HG03565 (cell line): ENCODE measurements at regions not wholly inside any gene's neighbourhood (a gene's known extent, or its start where the extent isn't known, plus 50 kb on each side); places are given as distances from the start of the nearest gene placed in this dataset.
A peak's percentile ranks its signal among the peaks of the same experiment; 100 is the strongest.

ENCODE experiments used
- ATAC-seq: cut with Tn5 transposase; IDR thresholded peaks from one replicate; pipeline ENCODE4 v1.9.1; 2021; ENCODE audit warnings: mild to moderate bottlenecking, moderate library complexity; ENCODE audit not compliant: unreplicated experiment

DNA sequence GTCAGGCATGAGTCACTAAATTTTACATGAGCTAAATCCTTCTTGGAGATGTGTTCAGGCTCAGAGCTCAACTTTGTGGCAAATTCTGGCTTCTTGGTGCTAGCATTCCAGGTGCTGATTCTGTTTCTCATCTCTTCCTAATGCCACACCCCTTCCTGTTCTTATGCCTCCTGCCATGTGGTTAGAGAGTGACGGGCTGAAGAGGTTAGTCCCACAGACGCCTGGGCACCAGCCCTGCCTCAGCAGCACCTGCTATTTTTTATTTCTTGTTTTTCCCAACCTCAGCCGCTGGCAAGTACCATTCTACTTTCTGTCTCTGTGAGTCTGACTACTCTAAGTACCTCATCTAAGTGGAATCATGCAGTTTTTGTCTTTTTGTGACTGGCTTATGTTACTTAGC is 329.5 kb downstream of the KCNRG start:
- ATAC-seq, result no peak

DNA sequence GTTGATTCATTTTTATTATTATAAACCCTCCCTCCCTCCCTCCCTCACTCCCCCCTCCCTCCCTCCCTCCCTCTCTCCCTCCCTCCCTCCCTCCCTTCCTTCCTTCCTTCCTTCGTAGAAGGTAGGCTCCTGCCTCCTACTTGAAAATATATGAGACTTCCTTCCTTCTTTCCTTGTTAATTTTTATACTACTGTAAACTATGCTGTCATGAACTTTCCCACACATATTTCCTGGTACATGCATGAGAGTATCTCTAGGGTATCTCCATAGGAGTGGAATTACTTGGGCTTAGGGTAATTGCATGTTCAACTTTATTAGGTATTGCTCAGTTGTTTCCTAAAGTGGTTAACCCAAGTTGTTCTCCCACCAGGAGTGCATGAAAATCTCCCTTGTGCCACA is 330.6 kb downstream of the KCNRG start:
- no peak for ATAC-seq

DNA sequence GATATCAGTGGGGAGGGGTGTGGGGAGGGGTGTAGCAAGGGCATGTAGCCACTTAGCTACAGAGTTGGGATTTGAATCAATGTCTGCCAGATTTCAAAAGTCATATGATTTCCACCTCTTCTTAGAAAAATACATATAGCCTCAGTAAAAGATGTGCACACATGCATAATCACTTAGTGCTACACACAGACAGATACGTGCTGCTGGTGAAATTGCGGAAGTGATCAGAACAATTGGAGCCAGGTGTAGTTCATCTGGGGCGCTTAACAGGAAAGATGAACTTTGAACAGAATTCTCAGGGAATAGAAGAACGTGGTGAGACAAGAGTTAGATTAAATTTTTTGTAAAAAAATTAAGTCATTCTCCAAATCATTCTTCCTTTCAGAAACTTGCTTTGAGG is 333.1 kb downstream of the KCNRG start:
- ATAC-seq, result no peak

DNA sequence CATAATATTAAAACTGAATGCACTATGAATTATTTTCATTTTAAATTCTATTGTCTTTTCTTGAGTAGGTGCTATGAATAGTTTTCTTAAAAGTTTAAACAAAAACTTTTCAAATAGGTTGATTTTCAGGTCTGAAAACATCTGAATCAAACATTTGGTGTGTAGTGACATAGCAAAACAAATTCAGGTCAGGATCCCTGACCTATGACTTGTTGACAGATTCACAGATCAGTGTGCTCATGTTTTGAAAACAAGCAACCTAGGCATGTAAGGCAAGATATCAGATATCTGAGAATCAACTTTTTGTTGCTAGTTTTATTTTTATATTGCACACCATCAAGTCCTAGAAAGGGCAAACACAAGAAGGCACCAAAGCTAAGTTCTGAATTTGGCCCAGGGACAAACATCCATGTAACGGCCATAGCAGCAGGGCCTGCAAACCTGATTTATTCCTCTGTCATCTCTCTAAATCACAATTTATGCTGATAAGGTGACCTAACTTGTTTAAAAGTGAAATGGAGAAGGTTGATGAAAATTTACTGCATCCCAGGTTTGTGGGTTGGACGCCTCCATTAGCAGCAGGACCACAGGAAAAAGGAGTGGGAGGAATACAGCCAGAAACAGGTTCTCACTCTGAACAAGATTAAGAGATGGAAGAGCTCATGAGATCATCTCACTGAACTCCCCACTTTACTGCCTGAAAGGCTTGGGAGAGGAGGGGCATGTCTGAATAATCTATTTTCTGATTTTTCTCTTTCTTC is 337.7 kb downstream of the KCNRG start:
- no peak for ATAC-seq

DNA sequence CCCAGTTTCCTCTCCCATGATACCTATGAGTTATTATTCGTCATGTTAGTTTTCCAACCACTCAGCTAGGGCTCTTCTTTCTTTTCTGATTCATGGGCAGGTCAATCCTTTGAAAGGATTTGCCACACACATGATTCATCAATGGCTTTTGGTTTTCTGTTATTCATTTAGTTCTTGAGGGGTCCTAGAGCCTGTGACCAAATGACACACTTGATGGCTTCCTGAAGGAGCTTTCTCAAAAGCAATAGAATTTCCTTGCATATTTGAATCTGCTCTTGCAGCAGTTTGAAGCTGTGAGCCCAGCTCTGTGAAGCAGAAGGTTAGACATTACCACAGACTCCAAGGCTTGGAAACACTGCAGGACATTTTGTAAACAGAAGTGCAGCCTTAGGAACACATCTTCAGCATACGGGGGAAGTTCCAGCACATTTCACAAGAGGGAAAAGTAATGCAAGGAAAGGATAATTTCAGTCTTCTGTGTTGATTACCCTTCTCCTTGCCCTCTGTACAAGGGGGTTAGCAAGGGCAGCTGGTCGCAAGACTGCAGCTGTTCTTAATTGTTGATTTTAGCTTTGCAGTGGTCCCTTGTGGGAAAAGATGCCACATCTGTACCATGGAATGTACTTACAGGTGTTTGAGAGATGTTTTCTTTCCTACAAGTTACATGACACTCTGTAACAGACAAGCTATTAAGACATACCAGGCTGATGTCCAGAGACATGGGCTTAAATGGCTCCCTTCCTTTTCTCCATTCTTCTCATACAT is 338.6 kb downstream of the KCNRG start:
- no peak for ATAC-seq

DNA sequence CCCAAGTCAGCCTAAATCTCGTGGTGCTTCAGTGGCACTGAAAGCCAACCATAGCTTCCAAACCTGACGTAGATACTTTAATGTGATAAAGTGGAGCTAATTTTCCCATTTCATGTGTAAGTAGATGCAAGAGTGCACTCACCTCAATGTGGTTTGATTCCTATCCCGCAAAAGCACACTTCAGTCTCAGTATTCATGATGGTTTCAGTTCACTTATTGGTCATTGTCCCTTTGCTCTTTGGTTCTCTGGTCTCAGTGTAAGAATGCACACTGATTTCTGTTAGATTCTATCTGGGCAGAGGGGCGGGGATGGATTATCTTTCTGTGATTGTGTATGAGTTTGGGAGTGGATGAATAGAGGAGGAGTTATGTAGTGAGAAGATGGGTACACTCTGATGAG is 340.6 kb downstream of the KCNRG start:
- peak; percentile 61 for ATAC-seq

DNA sequence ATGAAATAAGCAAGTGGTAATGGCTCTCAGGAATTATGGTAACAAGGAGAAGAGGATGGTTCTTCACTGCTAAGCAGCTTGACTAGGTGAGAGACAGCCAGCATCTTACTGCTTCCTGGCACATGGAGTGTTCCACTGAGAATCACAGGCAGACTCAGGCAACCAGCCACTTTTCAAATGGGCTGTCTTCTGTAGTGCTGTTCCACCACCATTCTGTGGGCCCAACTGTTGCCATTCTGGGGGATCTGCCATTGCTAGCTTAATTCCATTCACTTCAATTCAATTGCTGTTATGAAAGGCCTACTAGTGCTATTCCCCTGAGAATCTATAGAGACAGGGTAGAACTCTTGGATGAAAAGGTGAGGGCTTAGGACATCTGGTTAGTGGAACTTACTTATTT is 341.9 kb downstream of the KCNRG start:
- no peak for ATAC-seq

DNA sequence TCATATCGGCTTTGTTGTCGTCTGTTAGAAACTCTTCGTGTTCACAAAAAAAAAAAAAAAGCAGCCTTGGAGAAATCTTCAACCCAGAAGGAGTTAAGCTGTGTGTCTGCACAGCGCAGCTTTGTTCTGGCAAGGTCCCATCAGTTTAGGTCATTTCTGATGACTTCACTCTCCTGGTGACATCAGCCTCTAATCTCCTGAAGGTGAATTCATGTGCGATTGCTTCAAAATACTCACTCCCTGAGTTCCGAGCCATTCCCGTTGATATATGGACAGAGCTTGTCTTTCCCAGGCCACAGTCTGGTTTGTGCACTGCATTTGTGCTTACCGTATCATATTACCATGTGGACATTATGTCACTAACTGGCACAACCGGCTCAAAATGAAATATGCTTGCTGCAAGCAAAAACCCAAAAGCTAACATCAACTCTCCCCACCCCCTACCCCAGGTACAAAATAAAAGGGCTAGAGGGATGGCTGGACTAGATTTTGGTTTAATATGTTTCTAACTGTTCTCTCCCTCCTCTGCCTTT is 342.4 kb downstream of the KCNRG start:
- no peak for ATAC-seq

DNA sequence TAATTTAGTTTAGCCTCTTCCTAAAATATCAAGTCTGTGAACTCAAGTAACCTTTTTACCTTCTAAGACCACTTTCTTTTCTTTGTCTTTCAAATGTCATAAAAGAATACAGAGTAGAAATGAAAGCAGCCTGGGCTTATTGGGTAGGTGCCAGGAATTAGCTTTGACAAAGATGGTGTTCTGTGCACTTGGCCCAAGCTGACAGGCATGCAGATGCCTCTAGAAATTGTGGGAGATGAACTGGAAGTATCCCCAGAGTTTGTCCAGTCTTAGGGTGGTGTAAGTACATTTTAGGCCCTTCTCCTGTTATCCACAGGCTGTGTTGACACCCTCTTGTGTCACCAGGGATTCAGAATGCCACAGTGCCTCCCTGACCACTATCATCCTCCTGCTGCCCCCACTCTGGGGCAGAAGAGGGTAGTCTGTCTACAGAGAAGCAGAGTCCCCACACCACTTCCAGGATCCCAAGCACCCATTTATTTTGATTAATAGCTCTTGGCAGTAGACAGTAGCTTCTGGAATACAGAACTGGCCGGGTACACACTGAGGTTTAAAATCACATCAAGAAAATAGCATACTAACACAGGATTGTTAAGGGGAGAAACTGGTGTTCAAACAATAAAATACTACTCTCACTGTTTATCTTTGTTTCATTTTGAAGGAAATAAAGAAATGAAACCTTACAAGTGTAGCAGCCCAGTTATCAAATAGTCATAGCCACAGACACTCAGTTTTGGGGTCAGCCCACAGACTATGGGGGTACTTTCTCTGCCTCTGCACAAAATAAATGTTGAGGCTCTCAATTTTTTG is 343.2 kb downstream of the KCNRG start:
- no peak for ATAC-seq

DNA sequence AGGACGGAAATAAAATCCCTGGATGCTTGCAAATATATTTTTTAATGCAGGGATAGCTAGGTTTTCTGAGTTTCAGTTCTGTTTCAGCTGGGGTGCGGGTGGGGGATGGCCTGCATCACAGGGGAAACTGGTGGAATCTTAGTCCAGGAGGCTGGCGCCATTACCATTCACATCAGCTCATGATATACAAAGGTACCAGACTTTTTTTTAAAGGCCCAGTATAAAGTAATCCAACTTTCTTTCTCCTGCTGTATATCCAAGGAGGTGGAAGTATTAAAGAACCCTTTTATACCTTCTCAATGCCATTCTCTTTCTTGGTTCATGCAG is 343.8 kb downstream of the KCNRG start:
- ATAC-seq, result no peak

DNA sequence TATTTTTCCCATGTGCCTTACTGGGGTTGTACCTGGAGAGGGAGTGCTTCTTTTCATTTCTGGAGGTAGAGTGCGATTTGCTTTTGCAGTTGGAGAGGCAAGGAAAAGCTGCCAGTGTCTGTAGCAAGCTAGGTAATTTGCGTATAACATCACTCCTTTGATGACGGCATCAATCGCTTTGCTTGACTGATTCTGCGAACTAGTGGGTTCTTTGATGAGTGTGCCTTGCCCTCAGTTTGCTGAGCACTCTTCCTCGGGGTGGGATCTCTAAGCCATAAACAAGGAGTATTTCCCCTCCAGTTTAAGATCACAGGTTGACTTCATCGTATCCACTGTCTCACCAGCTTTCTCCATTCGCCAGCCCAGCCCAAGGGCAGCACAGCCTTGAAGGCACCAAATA is 344.5 kb downstream of the KCNRG start:
- ATAC-seq, result no peak

DNA sequence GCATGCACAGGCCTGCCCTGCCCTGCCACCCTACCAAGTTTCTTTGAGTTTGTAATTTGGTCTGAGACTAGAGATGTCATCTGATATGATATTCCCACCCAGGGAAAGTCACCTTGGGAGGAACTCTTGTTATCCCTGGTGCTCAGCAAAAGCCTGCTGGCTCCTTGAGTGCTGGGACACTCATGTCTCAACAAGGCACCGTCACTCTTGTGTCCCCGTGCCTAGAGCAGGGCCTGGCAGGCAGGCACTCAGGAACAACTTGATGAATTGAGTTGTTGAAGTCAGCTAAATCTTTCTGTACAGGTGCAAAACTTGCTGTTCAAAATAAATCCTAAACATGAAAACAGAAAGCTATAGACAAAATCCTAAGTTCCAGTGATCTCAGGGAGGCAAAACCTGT is 345.4 kb downstream of the KCNRG start:
- no peak for ATAC-seq

DNA sequence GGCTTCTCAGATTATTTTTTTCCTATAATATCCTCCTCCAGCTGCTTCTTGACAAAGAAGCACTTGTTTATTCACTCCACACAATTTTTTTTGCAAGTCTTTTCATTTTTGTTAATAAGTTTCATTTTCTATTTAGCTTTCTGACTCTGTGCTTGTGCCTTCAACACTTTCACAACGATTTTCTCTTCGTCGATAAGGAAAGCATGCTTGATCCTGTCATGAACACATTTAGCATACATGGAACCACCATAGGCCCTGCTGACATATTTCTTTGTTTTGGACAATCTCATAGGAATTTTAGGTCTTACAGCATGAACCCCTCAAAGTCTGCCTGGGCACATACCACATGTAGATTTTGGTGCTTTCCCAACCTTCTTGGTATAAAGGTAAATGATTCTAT is 346.0 kb downstream of the KCNRG start:
- no peak for ATAC-seq

DNA sequence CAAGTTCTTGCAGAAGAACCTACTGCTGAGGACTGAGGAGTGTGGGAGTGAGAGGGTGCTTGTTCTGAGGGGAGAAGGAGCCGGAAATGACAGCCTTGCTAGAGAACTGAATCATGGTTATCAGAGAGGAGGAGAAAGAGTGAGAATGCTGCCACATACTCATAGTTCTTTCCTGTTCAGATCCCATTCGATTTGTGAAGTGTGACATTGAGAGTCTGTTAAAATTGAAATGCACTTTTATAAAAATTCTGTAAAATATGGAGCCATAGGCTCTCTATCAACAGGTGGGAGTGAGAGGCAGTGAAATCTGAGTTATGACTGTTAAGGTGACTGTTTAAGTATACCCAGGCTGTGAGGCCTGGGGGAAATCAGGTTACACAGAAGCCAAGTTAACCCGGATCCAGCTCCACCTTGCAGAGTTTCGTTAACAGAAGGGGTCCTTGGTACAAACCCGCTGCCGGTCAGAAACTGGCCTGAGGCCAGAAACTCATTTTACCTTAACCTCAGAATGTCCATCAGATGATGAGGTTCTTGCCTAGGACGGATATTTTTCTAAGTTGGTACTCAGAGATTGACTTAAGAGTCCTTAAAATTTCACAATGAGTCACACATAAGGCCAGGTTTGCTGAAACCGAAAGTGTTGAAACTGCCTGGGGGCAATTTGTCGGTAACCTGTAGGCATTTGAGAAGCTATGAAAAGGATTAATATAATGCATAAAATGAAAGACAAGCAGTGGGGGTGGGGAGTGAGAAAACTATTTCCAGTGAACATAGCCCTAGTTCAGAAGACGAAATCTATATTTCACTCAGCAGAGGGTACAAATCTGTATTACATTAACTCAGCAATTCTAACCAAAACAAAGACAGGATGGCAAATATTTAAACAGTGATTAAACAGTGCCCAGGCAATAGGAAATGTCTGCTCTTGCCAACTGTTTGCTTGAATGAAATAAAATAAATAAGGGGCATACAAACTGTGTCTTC is 350.5 kb downstream of the KCNRG start:
- ATAC-seq, result peak; percentile 44

DNA sequence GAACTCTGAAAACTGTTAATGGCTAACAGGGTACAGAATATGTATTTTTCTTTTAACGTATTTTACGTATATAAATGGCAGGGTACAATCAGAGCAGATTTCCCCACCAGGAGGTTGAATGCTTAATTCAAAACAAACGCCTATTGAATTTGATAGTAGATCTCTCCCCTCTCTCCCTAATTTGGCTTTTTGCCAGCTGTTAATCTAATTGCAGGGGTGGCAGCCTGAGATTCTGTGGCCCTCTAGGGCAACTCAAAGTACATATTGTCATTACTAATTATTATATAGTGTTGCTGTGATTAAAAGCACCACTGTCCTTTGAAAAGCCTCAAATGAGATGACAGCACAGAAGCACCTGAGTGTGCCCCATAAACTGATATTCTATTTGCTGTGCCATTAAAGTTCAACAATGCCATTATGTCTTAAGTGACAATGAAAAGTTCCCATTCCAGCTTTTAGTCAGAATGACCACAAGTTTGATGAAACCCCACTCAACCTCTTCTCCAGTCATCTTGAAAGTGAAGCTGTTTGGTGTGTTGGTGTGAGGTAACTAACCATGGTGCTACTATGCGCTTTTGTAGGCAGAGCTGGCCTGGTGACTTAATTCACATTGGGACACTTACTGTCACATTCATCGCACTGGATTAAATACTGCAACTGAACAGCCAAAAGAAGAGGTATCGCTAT is 351.4 kb downstream of the KCNRG start:
- peak; percentile 60 for ATAC-seq

DNA sequence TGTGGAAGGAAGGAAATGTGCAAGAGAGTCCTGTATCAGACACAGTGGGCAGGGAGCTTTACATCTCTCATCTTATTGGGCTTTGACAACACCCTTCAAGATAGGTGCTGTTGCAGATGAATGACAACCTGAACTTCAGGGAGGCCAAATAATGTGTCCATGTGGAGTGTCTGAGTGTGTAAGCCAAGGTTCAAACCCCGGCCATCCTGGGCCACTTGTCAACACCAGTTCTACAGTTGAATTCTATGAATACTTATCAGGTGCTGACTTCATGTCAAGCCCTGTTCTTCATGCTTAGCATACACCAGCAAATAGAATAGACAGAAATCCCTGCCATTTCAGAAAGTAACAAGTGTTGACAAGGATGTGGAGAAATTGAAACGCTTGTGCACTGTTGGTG is 354.4 kb downstream of the KCNRG start:
- ATAC-seq, result no peak

DNA sequence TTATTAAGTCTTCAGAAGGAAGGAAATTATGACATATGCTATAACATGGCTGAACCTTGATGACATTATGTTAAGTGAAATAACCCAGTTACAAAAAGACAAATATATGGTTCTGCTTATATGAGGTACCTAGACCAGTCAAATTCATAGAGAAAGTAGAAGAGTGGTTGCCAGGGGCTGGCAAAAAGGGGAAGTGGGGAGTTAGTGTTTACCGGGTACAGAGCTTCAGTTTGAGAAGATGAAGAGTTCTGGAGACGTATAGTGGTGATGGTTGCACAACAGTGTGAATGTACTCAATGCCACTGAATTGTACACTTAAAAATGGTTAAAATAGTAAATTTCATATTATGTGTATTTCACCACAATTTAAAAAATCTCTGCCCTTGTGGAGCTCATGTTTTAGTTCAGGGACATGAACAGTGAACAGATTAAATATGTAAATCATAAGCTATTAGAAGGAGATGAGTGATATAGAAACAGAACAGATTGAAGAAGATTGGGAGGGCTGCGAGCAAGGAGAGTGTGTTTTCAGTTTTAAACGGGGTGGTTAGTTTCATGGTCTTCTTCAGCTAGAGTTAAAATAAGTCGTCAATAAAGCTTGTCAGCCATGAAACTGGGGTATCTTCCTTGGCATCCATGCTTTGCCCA is 355.2 kb downstream of the KCNRG start:
- ATAC-seq, result peak; percentile 55

DNA sequence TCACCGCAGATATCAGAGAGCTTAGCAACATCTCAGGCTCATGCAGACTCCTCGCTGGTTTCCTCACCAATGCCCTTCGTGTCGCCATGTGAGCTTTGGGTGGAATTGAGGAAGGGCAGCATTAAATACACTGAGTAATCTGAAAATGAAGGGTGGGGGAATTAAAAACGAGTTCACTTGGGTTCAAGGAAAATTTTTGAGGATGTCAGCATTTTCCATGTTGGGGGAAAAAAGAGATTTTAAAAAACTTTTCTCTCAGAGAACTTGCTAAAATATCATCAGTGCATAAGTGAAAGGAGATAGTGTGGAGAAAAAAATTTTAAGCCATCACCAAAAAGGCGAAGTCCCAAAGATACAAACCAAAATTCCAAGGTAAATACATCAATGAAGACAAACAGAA is 359.3 kb downstream of the KCNRG start:
- ATAC-seq, result no peak

DNA sequence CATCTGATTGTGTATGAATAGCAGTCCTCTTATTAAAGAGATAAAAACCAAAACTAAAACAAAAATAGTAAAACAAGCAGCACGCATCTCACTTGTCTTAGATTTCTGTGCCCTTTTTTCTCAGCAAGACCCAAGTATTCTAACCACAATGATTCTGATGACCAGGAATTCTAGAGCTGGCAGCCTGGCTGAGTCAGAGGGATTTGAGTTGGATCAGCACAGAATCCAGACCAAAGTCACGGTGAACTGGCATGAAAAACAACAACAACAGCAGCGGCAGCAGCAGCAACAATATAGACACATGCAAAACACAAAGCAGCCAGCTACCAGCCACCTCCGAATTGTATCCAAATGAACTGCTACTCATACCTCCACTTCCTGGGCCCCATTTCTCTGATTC is 360.5 kb downstream of the KCNRG start:
- no peak for ATAC-seq
